ENCODE measurements at regions not wholly inside any gene's neighbourhood (a gene's known extent, or its start where the extent isn't known, plus 50 kb on each side); places are given as distances from the start of the nearest gene placed in this dataset.
"Not testable (repeated sequence)": the region's sequence is repeated elsewhere in the genome, so short reads cannot be mapped to it uniquely, and the experiment has no call there.

DNA sequence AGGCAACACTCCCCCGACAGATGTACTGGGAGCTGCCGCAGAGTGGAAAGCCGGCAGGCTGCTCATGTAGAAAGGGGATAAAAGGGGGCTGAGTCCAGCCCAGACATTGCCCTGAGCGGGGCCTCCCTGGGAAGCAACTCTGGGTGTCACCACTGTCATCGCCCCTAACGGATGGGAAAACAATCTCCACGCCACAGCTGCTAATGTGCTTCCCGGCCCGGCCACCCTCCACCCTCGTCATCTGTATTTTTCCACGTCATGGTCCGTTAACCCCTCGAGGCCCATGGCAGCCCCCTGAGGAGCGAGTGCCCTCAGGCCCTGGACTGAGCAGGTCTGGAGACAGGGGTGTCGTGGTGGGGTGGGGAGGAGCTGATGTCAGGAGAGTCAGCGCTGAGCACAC lies 227.4 kb downstream of the DLL1 start:
- Mint-ChIP-seq H3K4me3 (no peak overlapping the region), H3K9me3 (no peaks in the 10 kb centered on the region), H3K27me3 (peaks cover 19% of the 10 kb centered on the region), H3K36me3 (no peaks in the 10 kb centered on the region), H3K27ac (no peak overlapping the region), H3K4me1 (no peaks in the 10 kb centered on the region)
- CTCF ChIA-PET: no interaction called here
- no peak for DNase-seq

DNA sequence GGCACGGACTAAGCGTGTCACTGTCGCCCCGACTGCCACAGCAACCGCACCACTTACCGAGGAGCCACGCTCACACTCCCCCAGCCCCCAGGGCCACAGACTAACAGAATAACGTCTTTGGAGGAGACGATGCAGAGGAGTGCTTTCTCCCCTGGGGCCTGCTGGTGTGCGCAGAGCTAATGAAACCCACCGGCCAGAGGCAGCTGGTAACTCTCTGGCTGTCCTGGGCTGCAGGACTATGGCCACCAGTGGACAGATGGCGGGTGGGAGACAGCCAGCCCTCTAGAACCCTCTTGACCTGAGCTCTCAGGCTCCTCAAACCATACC lies 228.0 kb downstream of the DLL1 start:
- DNase-seq: no peak
- no peaks in the 10 kb centered on the region for H3K9me3 Mint-ChIP-seq
- no peaks in the 10 kb centered on the region for H3K4me1 Mint-ChIP-seq
- H3K36me3 Mint-ChIP-seq: no peaks in the 10 kb centered on the region
- CTCF ChIA-PET: no interaction called here
- no peak overlapping the region for H3K4me3 Mint-ChIP-seq
- no peak overlapping the region for H3K27ac Mint-ChIP-seq
- H3K27me3 Mint-ChIP-seq: peaks cover 16% of the 10 kb centered on the region

DNA sequence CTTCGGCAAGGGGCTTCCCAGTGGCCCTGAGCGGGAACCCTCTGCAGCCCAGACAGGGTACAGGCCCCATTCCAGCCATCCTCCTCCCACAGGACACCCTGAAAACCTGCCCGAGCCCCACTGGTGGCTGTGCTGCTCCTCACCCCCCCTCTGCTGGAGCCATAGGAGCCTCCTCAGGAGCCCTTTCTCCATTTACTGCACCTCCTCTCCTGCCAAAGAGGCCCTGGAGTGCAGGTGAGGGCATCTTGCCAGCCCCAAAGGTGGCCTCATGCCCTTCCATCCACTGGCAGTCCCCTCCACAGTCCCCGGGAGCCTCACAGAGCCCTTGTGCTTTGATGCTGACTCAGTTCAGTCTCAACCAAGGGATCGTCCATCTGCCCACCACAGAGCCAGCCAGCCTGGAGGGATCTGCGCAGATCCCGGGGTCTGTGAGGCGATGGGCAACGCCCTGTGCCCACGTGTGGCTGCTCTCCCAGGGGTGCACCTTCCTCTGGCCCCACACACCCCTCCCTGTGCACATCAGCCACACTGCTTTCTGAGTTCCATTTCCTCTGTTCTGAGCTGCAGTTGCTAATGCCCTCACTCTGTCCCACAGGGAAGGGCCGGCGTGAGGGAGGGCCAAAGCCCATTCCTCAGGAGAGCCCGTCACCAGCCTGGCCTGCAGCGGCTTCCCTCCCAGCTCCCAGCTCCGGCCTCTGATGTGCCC lies 228.5 kb downstream of the DLL1 start:
- peaks cover 13% of the 10 kb centered on the region for H3K27me3 Mint-ChIP-seq
- H3K27ac Mint-ChIP-seq: no peak overlapping the region
- no peaks in the 10 kb centered on the region for H3K36me3 Mint-ChIP-seq
- CTCF ChIA-PET: no interaction called here
- no peak overlapping the region for H3K4me3 Mint-ChIP-seq
- no peak for DNase-seq
- no peaks in the 10 kb centered on the region for H3K9me3 Mint-ChIP-seq
- no peaks in the 10 kb centered on the region for H3K4me1 Mint-ChIP-seq

DNA sequence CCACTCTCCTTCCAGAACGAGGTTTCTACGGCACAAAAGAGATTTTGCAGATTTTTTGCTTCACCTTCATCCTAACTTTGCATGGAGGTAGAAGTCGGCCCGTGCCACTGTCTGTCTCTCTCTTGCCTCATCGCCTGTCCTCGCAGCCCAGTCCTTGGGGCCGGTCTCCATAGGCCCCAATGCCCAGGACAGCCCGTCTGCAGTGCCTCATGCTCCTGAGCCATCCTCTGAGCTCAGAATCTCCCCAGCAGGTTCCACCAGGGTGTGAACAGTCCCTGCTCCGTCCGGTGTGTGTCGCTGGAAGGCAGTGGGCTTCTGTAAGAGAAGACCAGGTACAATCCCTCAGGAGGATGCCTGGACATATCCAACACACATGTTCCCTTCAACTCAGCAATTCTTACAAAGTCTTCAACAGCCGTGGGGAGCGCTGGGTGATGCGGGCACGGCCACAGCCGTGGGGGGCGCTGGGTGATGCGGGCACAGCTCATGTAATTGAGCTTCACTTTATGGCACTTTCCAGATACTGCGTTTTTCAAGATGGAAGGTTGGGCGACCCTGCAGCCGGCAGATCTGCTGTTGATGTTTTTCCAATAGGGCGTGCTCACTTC lies 231.9 kb downstream of the DLL1 start:
- Mint-ChIP-seq H3K27ac (no peak overlapping the region), H3K36me3 (no peaks in the 10 kb centered on the region), H3K27me3 (peaks cover 6% of the 10 kb centered on the region), H3K4me3 (no peak overlapping the region), H3K4me1 (no peaks in the 10 kb centered on the region), H3K9me3 (no peaks in the 10 kb centered on the region)
- CTCF ChIA-PET: no interaction called here
- DNase-seq: no peak

DNA sequence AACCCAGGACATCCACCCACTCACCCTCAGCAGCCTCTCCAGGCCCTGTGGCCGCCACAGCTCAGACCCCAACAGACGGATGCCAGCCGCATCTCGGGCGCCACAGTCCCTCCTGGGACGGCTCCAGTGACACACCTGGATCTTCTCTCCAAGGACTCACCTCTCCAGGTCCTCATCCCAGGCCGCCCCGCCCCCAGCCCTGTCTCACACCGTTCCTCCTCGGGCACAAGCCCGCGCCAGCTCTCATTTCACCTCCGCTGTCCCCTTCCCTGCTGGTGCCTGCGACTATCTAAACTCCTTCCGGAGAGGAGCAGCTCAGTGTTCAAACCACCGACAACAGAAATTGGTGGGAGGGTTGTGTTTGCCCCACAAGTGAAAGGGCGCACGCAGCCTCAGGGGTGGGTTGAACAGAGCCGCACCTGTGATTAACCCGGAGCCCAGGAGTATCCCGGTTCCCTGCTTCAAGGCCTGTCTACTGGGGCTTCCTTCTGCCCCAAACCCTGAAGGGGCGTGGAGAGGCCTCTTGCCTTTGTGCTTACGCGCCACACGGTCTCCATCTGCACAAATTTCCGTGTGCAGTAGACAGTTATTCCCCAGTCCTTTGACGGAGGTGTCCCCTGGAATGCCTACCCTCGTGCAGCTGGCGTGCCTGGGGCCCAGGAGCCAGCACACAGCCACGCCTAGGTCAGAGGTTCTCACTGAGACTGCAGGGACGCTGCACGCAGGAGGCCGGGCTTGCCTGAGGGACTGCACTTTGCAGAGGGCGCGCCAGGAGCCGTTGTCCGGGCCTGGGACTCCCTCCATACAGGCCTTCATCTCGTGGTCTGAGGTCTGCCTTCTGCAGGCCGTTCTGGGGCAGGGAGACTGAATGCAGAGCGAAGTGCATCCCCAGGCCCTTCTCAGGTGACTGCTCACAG lies 232.7 kb downstream of the DLL1 start:
- Mint-ChIP-seq H3K4me3 (no peak overlapping the region), H3K9me3 (no peaks in the 10 kb centered on the region), H3K36me3 (no peaks in the 10 kb centered on the region), H3K27me3 (peaks cover 6% of the 10 kb centered on the region), H3K4me1 (no peaks in the 10 kb centered on the region), H3K27ac (no peak overlapping the region)
- CTCF ChIA-PET: no interaction called here
- no peak for DNase-seq

DNA sequence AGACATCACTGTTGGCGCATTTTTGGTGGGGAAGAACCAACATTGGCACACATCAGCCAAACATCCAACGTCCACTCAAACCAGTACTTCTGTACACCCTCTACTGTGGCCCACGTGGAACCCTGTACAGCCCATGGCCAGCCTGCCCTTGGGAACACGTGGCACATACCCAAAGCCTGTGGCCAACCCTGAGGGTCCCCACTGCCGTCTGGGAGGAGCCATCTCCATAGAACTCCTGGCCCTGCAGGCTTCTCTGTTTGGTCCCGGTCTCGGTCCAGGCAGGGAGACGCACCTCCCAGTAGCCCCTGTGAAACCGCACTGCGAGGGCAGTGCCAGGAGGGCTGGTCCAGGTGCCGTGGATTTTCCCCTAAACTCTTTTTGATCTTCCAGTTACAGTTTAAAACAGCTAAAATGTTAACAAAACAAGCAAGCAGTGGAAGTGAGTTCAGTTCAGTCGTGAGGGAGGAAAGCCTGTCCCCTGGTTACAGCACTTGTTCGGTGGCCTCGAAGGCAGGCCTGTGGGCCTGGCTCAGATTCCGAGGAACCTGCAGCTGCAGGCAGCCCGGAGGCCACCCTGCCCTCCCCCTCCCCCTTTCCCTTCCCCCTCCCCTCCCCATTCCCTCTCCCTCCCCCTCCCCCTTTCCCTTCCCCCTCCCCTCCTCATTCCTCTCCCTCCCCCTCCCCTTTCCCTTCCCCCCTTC lies 233.7 kb downstream of the DLL1 start:
- no peaks in the 10 kb centered on the region for H3K36me3 Mint-ChIP-seq
- no peak for DNase-seq
- no peak overlapping the region for H3K4me3 Mint-ChIP-seq
- peaks cover under 1% of the 10 kb centered on the region for H3K27me3 Mint-ChIP-seq
- H3K27ac Mint-ChIP-seq: no peak overlapping the region
- CTCF ChIA-PET: no interaction called here
- H3K4me1 Mint-ChIP-seq: no peaks in the 10 kb centered on the region
- peaks cover 5% of the 10 kb centered on the region for H3K9me3 Mint-ChIP-seq

DNA sequence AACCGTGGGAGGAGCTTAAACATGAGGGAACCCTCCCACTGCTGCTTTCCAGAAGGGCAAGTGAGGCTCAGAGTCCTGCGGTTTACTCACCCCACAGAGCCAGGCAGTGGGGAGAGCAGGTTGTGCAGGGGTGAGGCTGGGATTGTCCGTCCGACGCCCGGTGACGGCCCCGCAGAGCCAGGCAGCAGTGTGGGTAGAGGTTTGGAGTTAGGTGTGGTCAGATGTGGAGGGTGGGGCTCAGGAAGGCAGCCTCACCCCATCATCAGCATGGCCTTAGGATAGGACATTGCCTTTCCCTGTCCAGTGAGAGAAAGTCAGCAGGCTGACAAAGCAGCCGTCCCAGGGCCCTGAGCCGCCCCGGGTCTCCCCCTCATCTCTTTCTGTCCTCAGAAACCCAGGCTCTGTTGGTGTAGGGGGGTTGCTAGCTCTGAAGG lies 234.6 kb downstream of the DLL1 start:
- CTCF ChIA-PET: no interaction called here
- Mint-ChIP-seq H3K27ac (no peak overlapping the region), H3K36me3 (no peaks in the 10 kb centered on the region), H3K4me1 (no peaks in the 10 kb centered on the region), H3K9me3 (peaks cover 5% of the 10 kb centered on the region), H3K27me3 (no peaks in the 10 kb centered on the region), H3K4me3 (no peak overlapping the region)
- no peak for DNase-seq

DNA sequence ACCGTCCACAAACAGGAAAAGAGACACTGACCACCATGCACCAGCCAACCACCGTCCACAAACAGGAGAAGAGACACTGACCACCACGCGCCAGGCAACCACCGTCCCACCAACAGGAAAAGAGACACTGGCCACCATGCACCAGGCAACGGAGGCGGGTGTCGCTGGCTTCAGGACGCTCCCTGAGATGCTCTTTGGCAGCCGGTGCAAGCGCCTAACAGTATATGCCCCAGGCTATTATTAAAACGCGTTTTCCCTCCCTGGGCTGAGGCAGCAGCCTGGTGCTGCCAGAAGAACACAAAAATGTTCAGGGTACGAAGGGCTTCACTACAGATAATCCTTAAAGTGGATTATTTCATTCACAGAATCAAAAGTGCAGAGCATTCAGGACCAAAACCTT lies 235.1 kb downstream of the DLL1 start:
- H3K4me3 Mint-ChIP-seq, DNase-seq, H3K4me1 Mint-ChIP-seq, H3K9me3 Mint-ChIP-seq, CTCF ChIA-PET, H3K27ac Mint-ChIP-seq, H3K27me3 Mint-ChIP-seq, H3K36me3 Mint-ChIP-seq: not testable (repeated sequence)

DNA sequence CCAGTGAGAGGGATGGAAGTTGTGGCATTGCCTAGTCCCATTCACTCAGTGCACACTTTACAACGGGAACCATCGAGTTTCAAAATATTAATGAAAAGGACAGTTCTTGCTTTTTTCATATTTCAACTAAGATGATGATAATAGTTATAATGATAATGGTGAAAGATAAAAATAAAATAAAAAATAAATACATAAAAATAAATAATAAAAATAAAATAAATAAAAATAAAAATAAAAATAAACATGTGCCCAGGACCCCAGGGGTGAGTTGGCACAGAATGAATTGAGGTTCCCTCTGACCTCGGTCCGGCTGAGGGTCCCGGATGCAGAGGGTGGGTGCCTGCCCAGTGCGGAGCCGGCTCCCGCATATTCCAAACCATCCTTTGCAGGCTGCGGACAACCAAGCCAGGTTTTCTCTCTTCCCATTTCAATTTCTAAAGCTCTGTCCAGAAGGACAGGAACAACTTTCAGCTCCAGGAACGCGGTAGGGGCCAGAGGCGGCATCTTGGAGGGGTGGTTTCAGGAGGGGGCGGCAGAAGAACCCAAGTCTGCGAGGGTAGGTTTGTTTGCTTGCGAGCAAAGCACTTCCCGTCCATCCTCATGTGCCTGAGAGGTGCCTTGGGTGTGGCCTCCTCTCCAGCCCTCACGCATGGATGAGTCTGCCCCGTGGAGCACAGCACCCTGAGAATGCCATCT lies 236.8 kb downstream of the DLL1 start:
- Mint-ChIP-seq H3K4me3 (no peak overlapping the region), H3K36me3 (no peaks in the 10 kb centered on the region), H3K27ac (no peak overlapping the region), H3K4me1 (no peaks in the 10 kb centered on the region), H3K9me3 (peaks cover 5% of the 10 kb centered on the region), H3K27me3 (peaks cover 8% of the 10 kb centered on the region)
- DNase-seq: no peak
- CTCF ChIA-PET: no interaction called here

DNA sequence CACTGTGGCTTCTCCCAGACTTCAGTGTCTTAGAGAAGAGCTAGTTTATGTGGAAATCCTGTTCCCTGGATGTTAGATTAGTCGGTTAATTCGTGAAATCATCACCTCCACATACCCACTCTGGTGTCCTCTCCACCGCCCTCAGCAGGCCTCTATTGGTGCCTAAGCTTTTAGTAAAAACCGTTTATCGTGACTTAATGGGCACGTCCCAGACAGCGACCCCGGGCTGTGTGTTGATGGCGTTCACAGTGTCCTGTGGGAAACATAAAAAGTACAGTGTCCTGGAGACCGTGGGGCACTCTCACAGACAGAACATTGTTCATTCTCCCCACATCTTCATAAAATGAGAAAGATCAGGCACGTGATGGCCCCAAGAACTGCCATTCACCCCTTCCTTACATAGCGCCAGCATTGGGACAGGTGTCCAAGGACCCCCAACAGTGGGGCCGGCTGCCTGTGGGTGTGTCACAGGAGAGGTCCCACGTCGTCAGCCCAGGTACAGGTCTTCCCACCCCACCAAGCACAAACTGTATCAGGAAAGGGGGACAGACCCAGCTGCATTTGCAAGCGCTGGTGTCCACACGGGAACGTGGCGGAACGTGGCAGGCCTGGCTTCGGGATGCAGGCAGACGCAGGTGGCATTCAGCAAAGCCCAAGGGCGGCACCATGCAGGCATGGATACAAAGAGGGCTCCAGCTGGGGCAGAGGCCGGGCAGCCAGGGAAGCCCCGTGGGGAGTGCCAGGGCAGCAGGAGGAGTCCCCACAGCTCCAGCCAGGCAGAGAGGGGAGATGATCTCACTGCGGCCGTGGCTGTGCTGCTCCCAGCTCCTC lies 237.7 kb downstream of the DLL1 start:
- Mint-ChIP-seq H3K27me3 (peaks cover 14% of the 10 kb centered on the region), H3K4me3 (no peak overlapping the region), H3K36me3 (no peaks in the 10 kb centered on the region), H3K27ac (no peak overlapping the region), H3K9me3 (peaks cover 5% of the 10 kb centered on the region), H3K4me1 (no peaks in the 10 kb centered on the region)
- DNase-seq: no peak
- CTCF ChIA-PET: no interaction called here

DNA sequence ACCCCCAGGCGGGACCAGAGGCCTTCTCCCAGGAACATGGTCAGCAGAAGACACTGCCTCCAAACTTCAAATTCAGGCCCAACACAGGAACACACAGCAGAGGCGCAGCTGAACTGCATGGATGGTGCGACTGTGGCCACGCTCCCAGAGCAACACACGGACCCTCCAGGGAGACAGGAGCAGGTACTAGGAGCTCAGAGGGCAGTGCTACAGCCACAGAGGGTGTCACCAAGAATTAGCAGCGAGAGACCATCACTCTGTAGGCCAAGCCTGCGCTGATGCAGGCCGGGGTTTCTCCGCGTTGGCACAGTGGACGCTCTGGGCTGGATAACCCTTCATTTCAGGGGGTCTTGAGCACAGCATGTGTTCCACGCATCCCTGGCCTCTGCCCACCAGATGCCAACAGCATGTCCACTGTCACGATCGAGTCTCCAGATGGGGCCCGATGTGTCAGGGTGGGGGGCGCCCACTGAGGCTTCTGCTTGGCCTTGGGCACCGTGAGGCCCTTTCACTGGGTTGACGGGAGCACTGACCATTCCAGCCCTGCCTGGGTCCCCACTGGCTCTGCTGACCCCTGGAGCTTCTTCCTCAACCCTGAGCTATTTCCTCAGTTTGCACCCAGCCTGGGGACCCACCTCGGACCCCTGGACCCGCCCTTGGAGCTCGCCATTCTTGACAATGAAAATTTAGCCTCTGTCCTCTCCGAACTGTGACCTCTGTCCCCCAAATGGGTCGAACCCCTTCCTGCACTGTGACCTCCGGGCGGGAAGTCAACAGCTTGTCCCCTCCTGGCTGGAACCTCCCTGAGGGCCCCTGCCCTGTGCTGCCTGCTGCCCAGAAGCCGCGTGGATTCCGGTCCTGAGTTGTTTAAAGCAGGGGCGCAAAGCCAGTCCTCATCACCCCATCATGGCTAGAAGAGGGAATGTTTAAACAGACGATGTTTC lies 239.4 kb downstream of the DLL1 start:
- Mint-ChIP-seq H3K4me1 (no peaks in the 10 kb centered on the region), H3K27ac (no peak overlapping the region), H3K9me3 (peaks cover 5% of the 10 kb centered on the region), H3K36me3 (no peaks in the 10 kb centered on the region), H3K27me3 (peaks cover 14% of the 10 kb centered on the region), H3K4me3 (no peak overlapping the region)
- no peak for DNase-seq
- CTCF ChIA-PET: no interaction called here

DNA sequence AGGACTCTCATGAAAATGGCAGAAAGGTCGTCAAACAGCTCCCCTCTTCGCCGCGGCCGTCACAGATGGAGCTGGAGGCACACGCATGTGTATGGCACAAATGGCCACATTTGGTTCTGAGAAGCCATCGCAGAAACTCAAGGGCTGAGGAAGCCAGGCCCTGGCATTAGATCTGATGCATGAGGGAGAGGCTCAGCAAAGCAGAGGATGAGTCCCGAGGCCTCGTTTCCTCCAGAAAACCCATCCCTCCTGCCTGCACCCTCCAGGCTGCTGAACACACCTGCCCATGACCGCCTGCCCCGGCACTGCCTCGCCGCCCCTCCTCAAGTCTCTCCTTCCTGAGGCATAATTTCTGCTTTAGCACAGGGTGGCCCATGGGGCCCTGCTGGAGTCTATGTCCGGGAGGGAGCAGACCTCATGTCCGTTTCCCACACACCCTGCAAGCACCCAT lies 240.3 kb downstream of the DLL1 start:
- H3K27me3 Mint-ChIP-seq: peaks cover 14% of the 10 kb centered on the region
- no peaks in the 10 kb centered on the region for H3K4me1 Mint-ChIP-seq
- H3K27ac Mint-ChIP-seq: no peak overlapping the region
- no peak overlapping the region for H3K4me3 Mint-ChIP-seq
- peaks cover 5% of the 10 kb centered on the region for H3K9me3 Mint-ChIP-seq
- no peak for DNase-seq
- CTCF ChIA-PET: no interaction called here
- no peaks in the 10 kb centered on the region for H3K36me3 Mint-ChIP-seq
